HG03342 (cell line): ENCODE measurements at regions not wholly inside any gene's neighbourhood (a gene's known extent, or its start where the extent isn't known, plus 50 kb on each side); places are given as distances from the start of the nearest gene placed in this dataset.
"Not testable (repeated sequence)": the region's sequence is repeated elsewhere in the genome, so short reads cannot be mapped to it uniquely, and the experiment has no call there.

ENCODE experiments used
- ATAC-seq: cut with Tn5 transposase; IDR thresholded peaks from one replicate; pipeline ENCODE4 v1.9.1; 2021; ENCODE audit warnings: mild to moderate bottlenecking, moderate library complexity; ENCODE audit not compliant: unreplicated experiment

DNA sequence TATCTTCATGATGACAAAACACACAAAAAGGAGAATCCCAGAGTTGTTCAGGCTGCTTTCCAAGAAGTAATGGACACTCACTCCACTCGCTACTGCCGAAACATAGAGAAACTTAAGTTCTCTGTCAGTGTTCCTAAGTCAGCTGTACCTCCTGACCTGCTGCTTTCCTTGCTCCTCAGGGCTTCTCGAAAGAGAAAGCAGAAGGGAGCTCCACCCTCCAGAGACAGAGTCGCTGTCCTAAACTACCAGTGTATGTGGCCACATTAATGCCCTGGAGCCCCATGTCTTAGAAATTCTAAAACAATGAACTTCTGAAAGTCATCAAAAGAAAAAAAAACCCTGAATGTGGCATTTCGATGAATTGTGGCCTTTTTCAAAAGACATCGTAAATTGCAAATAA, 390.8 kb upstream of the MON1B start:
- ATAC-seq: no peak

DNA sequence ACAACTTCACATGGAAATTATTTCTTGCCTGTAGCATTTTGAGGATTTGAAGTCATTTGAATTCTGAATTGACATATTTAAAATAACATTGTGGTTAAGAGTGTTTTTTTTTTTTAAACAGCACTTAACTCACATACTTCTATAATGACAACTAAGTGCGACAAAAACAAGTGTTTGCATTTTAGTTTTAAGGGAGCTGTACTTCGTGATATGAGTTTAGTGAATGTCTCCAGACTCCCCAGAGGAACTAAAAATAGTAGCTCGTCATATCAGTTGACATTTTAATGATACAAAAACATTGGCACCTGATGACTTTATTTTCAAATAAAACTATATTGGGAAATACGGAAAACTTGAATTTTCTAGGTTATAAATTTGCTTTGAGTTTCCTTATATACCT, 389.6 kb upstream of the MON1B start:
- ATAC-seq: no peak

- no peak for ATAC-seq
These were observed 374.5 kb upstream of the MON1B start for GRCh38 chr16:76816475-76816874.

GRCh38 chr16:76818606-76819181, 372.3 kb upstream of the MON1B start:
- ATAC-seq: no peak

- ATAC-seq: no peak
These were observed 371.6 kb upstream of the MON1B start for GRCh38 chr16:76819226-76819916.

DNA sequence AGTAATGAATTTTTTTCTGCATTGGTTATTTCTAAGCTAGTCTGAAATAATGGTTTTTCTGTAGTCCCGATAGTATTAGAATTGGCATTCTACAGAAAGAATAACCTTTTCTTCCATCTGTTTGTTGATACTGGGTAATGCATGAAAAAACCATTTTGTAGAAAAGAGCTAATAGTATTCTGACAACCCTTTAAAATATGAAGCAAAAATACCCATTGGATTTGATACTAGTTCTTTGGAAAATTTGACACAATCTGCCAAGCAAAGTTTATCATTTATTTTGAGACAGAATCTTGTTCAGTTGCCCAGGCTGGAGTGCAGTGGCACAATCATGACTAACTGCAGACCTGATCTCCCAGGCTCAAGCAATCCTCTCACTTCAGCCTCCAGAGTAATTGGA, 366.8 kb upstream of the MON1B start:
- no peak for ATAC-seq

DNA sequence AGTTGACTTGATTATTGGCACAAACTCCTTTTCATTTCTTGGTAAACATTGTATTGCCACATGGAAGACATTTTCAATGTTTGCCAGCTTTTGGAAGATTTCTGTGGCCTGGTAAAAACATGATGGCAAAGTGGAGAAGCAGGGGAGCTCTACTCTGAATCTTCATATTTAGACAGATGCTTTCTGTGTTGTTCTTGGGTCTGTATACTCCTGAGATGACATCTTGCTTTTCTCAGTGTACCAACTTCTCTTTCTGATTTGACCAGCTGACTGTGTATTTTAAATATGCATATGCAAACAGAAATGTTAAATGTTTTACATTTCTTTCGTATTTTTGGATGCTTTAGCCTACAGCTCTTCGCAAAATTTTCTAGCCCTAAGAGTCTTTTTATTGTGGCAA, 366.2 kb upstream of the MON1B start:
- no peak for ATAC-seq

GRCh38 chr16:76835339-76835738, 355.7 kb upstream of the MON1B start:
- ATAC-seq: no peak

GRCh38 chr16:76835779-76836300, 355.1 kb upstream of the MON1B start:
- no peak for ATAC-seq

- no peak for ATAC-seq
These were observed 353.1 kb upstream of the MON1B start for GRCh38 chr16:76837872-76838271.

GRCh38 chr16:76854234-76854633, 336.8 kb upstream of the MON1B start:
- ATAC-seq: no peak

DNA sequence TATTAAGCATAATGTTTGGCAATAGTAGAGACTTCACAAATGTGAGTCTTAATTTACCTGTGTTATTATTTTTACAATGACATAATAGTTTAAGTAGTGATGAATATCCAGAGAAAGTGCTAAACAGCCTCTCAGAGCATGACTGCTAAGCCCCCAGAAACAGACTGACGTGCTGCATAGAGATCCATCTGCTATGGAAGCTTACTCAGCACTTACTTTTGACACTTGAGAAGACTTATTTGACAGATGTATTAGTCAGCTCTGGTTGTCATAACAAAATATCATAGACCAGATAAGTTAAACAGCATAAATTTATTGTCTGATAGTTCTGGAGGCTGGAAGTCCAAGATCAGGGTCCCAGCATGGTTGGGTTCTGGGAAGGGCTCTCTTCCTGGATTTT, 334.9 kb upstream of the MON1B start:
- ATAC-seq: no peak

GRCh38 chr16:76857402-76857801, 333.6 kb upstream of the MON1B start:
- no peak for ATAC-seq

DNA sequence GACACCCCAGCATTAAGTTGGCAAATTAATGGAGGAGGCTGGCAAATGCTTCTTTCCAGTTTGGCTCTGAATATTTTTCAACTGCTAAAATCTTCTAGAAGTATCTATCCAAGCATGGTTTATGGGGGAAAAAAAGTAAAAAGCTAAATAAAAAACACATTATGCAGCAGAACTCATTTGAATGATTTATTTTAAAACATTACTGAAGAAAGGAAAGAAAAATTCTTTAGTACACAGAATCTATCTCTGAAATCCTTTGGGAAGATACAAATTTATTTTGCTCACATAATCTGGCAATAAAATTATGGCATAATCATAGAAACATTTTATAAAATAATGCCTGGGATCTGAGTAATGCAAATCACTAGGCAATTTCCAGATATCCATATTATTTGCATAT, 328.1 kb upstream of the MON1B start:
- no peak for ATAC-seq

DNA sequence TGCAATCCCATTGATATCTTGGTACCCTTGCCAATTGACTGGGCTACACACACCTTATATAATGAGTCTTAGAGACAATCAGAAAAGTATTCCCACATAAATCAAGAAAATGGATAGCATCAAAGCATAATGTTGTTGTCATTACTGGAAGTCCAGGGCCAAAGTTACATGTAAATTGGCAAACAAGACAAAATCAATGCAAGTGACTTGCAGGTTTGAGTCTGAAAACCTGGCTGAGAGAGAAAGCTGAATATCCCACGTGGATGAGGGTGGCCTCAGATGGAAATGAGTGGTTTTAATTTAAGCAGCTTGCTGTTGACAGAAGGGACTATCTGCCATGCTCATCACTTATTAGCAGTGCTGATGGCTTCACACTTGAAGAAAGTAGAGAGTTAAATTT, 324.0 kb upstream of the MON1B start:
- ATAC-seq: no peak

- ATAC-seq: no peak
These were observed 315.1 kb upstream of the MON1B start for GRCh38 chr16:76875898-76876297.

DNA sequence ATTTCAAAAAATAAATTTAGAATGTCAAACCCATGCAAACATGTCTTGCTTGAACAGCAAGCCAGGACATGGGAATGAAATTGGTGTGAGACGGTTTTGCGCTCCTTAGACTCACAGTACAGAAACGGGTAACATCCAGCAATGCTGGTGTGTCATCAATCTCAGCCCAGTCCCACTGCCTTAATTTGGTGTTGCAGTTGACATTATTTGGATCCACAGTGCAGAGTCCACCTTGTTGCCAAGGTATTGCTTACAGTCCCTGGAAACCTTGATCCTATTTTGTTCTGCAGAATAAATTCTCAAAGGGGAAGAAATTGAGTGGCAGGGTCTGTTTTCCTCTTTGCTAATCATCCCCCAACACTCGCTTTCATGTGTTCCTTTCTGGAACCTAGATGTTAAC, 311.6 kb upstream of the MON1B start:
- no peak for ATAC-seq

GRCh38 chr16:76880523-76880922, 310.5 kb upstream of the MON1B start:
- not testable (repeated sequence) for ATAC-seq

GRCh38 chr16:76882105-76882504, 308.9 kb upstream of the MON1B start:
- no peak for ATAC-seq

- ATAC-seq: no peak
These were observed 307.9 kb upstream of the MON1B start for GRCh38 chr16:76883076-76883475.

DNA sequence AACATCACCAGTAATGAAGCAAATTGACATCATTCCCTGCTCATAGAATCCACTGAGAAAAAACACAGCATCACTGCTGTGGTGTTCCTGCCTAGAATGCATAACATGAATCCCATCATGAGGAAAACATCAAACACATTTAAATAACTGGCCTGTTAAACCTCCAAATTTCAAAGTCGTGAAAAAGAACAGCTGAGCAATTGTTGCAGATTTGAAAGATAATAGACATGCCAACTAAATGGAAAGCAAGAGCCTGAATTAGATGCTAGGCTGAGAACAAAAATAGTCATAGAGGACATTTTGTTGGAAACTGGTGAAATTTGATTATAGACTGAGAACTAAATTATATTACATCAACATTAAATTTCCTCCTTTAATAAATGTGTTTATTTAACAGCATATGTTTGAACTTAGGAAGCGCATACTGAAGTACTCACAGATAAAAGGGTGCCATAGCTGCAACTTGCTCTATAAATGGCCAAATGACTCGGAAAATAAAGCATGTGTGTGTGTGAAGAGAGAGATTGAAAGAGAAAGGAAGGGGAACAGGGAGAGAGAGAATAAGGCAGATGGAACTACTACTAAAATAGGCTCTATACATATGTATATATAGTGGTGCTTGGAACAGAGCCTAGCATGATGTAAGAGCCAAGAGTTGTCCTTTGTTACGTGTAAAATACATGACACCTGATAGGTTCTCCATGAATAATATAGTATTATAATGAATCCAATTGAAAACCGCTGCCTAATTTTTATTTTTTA, 305.0 kb upstream of the MON1B start:
- ATAC-seq: no peak

DNA sequence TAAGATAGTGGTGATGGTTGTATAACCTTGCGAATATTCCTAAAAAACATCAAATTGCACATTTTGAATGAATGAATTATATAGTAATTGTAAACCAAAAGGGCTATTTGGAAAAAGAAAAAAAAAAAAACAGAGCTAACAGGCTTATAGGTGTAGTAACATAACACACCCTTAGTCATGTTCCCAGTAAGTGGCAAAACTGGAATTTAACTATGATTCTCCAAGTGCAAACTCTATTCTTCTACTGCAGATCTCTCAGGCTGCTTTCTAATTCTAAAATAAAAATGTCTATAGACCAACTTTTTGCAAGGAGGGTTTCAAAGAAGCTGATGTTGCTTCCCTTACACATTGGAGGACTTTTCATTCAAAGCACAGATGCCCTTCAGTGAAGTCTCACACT, 293.2 kb upstream of the MON1B start:
- no peak for ATAC-seq
